ENCODE measurements at regions not wholly inside any gene's neighbourhood (a gene's known extent, or its start where the extent isn't known, plus 50 kb on each side); places are given as distances from the start of the nearest gene placed in this dataset.
"Not testable (repeated sequence)": the region's sequence is repeated elsewhere in the genome, so short reads cannot be mapped to it uniquely, and the experiment has no call there.

DNA sequence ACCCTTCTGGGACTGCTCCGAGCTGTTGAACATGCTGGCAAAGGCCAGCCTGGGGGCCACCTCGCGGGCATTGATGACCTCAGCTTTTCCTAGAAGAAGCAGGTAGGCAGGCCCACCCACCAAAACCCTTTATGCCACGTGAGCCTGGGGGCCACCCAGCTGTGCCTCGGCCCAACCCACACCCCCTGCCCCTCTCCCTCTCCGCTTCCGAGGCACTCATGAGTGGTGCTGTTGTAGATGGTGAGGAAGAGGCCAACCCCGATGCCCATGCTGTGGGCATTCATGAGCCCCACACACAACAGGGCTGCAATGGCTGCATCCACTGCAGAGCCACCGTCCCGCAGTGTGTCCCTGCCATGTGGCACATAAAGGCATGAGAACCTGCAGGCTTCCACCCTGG is 118.6 kb upstream of the DGCR6 start:
- FAIRE-seq; DNase-seq (ENCODE audit: insufficient read length): not testable (repeated sequence)

DNA sequence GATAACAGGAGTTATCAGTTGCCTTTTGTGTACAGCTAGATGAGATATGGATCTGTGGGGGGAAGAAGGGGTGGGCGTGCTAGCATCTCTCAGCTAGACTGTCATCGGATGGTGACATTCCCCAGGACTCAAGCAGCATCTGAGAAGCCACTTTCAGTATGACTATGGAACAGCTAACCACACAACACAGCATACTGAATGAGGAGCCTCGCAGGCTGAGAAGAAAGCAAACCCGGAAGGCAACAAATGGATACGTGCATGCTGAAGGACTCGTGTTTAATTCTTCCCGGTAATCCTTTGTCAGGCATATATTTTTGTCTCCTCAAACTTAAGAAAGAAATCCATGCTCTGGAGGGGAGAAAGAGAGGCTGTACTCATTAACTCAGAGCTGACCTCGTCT is 95.7 kb upstream of the DGCR6 start:
- FAIRE-seq = peak; percentile 65

GRCh38 chr22:18819064-18819463 is 87.1 kb upstream of the DGCR6 start:
- FAIRE-seq; DNase-seq (ENCODE audit: insufficient read length): not testable (repeated sequence)

More for the DNA sequence above, 95.7 kb upstream of the DGCR6 start:
- DNase-seq (ENCODE audit: insufficient read length) = not testable (repeated sequence)

Measured in GM12892 (cell line).